Activated CD4-positive, alpha-beta T cell treated with anti-CD3 and anti-CD28 coated beads, Interleukin-2, amount 10 ng/mL, durations not matched to agents 7 days and 5 days (primary cell): ENCODE measurements at regions not wholly inside any gene's neighbourhood (a gene's known extent, or its start where the extent isn't known, plus 50 kb on each side); places are given as distances from the start of the nearest gene placed in this dataset.

ENCODE experiments used
- CTCF ChIA-PET: fragments of 350-600 bp; sonication (Branson Sonifier 250); formaldehyde crosslinking; loops from one replicate; lab custom pipeline; 2021; ENCODE audit warnings: antibody characterized with exemption; lab: Charles Lee
- POLR2A ChIA-PET: fragments of 350-600 bp; sonication (Branson Sonifier 250); formaldehyde crosslinking; loops from one replicate; lab custom pipeline; 2021; ENCODE audit warnings: antibody characterized with exemption; lab: Charles Lee
- DNase-seq: peaks from one replicate; pipeline ENCODE4 v3.0.0-alpha.2; 2020
- H3K27ac Mint-ChIP-seq: one replicate; pipeline ENCODE4 v1.8.0; 2021; ENCODE audit warnings: mild to moderate bottlenecking, moderate library complexity, mixed read lengths
- H3K27me3 Mint-ChIP-seq: one replicate; pipeline ENCODE4 v1.8.0; 2021; ENCODE audit warnings: mixed read lengths
- H3K36me3 Mint-ChIP-seq: one replicate; pipeline ENCODE4 v1.8.0; 2021; ENCODE audit warnings: low read depth, mixed read lengths
- H3K4me1 Mint-ChIP-seq: one replicate; pipeline ENCODE4 v1.8.0; 2021; ENCODE audit warnings: mixed read lengths
- H3K4me3 Mint-ChIP-seq: one replicate; pipeline ENCODE4 v1.8.0; 2021; ENCODE audit warnings: mild to moderate bottlenecking, moderate library complexity, mixed read lengths
- H3K9me3 Mint-ChIP-seq: one replicate; pipeline ENCODE4 v1.8.0; 2021; ENCODE audit warnings: mixed read lengths

GRCh38 chr12:112559784-112560183 is 141.0 kb downstream of the PTPN11 start:
- H3K27ac Mint-ChIP-seq = no peak overlapping the region
- no peaks in the 10 kb centered on the region for H3K9me3 Mint-ChIP-seq
- POLR2A ChIA-PET = no interaction called here
- DNase-seq = no peak
- H3K4me3 Mint-ChIP-seq = no peak overlapping the region
- H3K27me3 Mint-ChIP-seq = peaks cover 5% of the 10 kb centered on the region
- H3K4me1 Mint-ChIP-seq = no peaks in the 10 kb centered on the region
- CTCF ChIA-PET = no interaction called here
- H3K36me3 Mint-ChIP-seq = no peaks in the 10 kb centered on the region

- POLR2A ChIA-PET = no interaction called here
- Mint-ChIP-seq H3K9me3 (no peaks in the 10 kb centered on the region), H3K4me3 (no peak overlapping the region), H3K27ac (no peak overlapping the region), H3K27me3 (peaks cover 5% of the 10 kb centered on the region), H3K36me3 (no peaks in the 10 kb centered on the region), H3K4me1 (no peaks in the 10 kb centered on the region)
- CTCF ChIA-PET = no interaction called here
- DNase-seq = no peak
Observed at GRCh38 chr12:112564160-112564784, 145.5 kb downstream of the PTPN11 start.

- Mint-ChIP-seq H3K27me3 (peaks cover 14% of the 10 kb centered on the region), H3K4me1 (no peaks in the 10 kb centered on the region), H3K27ac (no peak overlapping the region), H3K9me3 (no peaks in the 10 kb centered on the region), H3K4me3 (no peak overlapping the region), H3K36me3 (no peaks in the 10 kb centered on the region)
- ChIA-PET POLR2A (no interaction called here), CTCF (interaction anchor here (0.6 kb wide), 1 partner anchor 16 kb away, joined by 4 read pairs; no protein-coding TSS in a partner anchor)
- DNase-seq = no peak
Observed at GRCh38 chr12:112568641-112569040, 149.9 kb downstream of the PTPN11 start.

- POLR2A ChIA-PET = no interaction called here
- H3K4me3 Mint-ChIP-seq = no peak overlapping the region
Observed at GRCh38 chr12:112570096-112570495, 151.3 kb downstream of the PTPN11 start.

GRCh38 chr12:112573141-112573540 is 154.4 kb downstream of the PTPN11 start:
- no peaks in the 10 kb centered on the region for H3K4me1 Mint-ChIP-seq
- no peak overlapping the region for H3K27ac Mint-ChIP-seq
- H3K36me3 Mint-ChIP-seq = no peaks in the 10 kb centered on the region
- peaks cover 35% of the 10 kb centered on the region for H3K27me3 Mint-ChIP-seq
- DNase-seq = no peak
- POLR2A ChIA-PET = no interaction called here
- no peak overlapping the region for H3K4me3 Mint-ChIP-seq
- no peaks in the 10 kb centered on the region for H3K9me3 Mint-ChIP-seq
- CTCF ChIA-PET = no interaction called here

More at GRCh38 chr12:112570096-112570495, 151.3 kb downstream of the PTPN11 start:
- no peaks in the 10 kb centered on the region for H3K36me3 Mint-ChIP-seq
- H3K27me3 Mint-ChIP-seq = peaks cover 16% of the 10 kb centered on the region
- CTCF ChIA-PET = no interaction called here
- no peak for DNase-seq
- no peaks in the 10 kb centered on the region for H3K4me1 Mint-ChIP-seq
- no peak overlapping the region for H3K27ac Mint-ChIP-seq
- H3K9me3 Mint-ChIP-seq = no peaks in the 10 kb centered on the region

GRCh38 chr12:112574896-112575558 is 156.3 kb downstream of the PTPN11 start:
- H3K4me3 Mint-ChIP-seq = no peak overlapping the region
- H3K27me3 Mint-ChIP-seq = peaks cover 43% of the 10 kb centered on the region
- ChIA-PET CTCF (no interaction called here), POLR2A (no interaction called here)
- DNase-seq = no peak
- H3K27ac Mint-ChIP-seq = no peak overlapping the region
- H3K9me3 Mint-ChIP-seq = no peaks in the 10 kb centered on the region
- no peaks in the 10 kb centered on the region for H3K4me1 Mint-ChIP-seq
- H3K36me3 Mint-ChIP-seq = no peaks in the 10 kb centered on the region

- ChIA-PET POLR2A (no interaction called here), CTCF (no interaction called here)
- no peak overlapping the region for H3K27ac Mint-ChIP-seq
- no peak for DNase-seq
- peaks cover 43% of the 10 kb centered on the region for H3K27me3 Mint-ChIP-seq
- no peak overlapping the region for H3K4me3 Mint-ChIP-seq
- no peaks in the 10 kb centered on the region for H3K36me3 Mint-ChIP-seq
- no peaks in the 10 kb centered on the region for H3K4me1 Mint-ChIP-seq
- no peaks in the 10 kb centered on the region for H3K9me3 Mint-ChIP-seq
Observed at GRCh38 chr12:112575559-112576067, 156.9 kb downstream of the PTPN11 start.

- ChIA-PET CTCF (interaction anchor here (0.6 kb wide), 1 partner anchor 320 kb away, joined by 3 read pairs; no protein-coding TSS in a partner anchor), POLR2A (no interaction called here)
- DNase-seq = no peak
- Mint-ChIP-seq H3K27me3 (peaks cover 39% of the 10 kb centered on the region), H3K27ac (no peak overlapping the region), H3K9me3 (no peaks in the 10 kb centered on the region), H3K4me1 (no peaks in the 10 kb centered on the region), H3K4me3 (no peak overlapping the region), H3K36me3 (no peaks in the 10 kb centered on the region)
Observed at GRCh38 chr12:112577473-112578329, 159.0 kb downstream of the PTPN11 start.

GRCh38 chr12:112584266-112584722 is 165.5 kb downstream of the PTPN11 start:
- ChIA-PET CTCF (interaction anchor here (0.6 kb wide), 1 partner anchor 16 kb away, joined by 4 read pairs; no protein-coding TSS in a partner anchor), POLR2A (no interaction called here)
- peaks cover 7% of the 10 kb centered on the region for H3K27me3 Mint-ChIP-seq
- H3K27ac Mint-ChIP-seq = no peak overlapping the region
- no peaks in the 10 kb centered on the region for H3K36me3 Mint-ChIP-seq
- H3K4me1 Mint-ChIP-seq = no peaks in the 10 kb centered on the region
- H3K4me3 Mint-ChIP-seq = no peak overlapping the region
- DNase-seq = no peak
- H3K9me3 Mint-ChIP-seq = no peaks in the 10 kb centered on the region

- ChIA-PET CTCF (no interaction called here), POLR2A (no interaction called here)
- no peaks in the 10 kb centered on the region for H3K4me1 Mint-ChIP-seq
- peaks cover 6% of the 10 kb centered on the region for H3K27me3 Mint-ChIP-seq
- no peaks in the 10 kb centered on the region for H3K36me3 Mint-ChIP-seq
- no peak overlapping the region for H3K4me3 Mint-ChIP-seq
- H3K9me3 Mint-ChIP-seq = no peaks in the 10 kb centered on the region
- no peak for DNase-seq
- H3K27ac Mint-ChIP-seq = no peak overlapping the region
Observed at GRCh38 chr12:112586148-112586783, 167.5 kb downstream of the PTPN11 start.

GRCh38 chr12:112589275-112589674 is 170.5 kb downstream of the PTPN11 start:
- Mint-ChIP-seq H3K27ac (no peak overlapping the region), H3K4me1 (no peaks in the 10 kb centered on the region), H3K4me3 (no peak overlapping the region), H3K27me3 (peaks cover 6% of the 10 kb centered on the region), H3K9me3 (no peaks in the 10 kb centered on the region), H3K36me3 (no peaks in the 10 kb centered on the region)
- POLR2A ChIA-PET = no interaction called here
- DNase-seq = no peak
- CTCF ChIA-PET = no interaction called here

GRCh38 chr12:112590281-112590680 is 171.5 kb downstream of the PTPN11 start:
- Mint-ChIP-seq H3K4me3 (no peak overlapping the region), H3K4me1 (no peaks in the 10 kb centered on the region), H3K27me3 (peaks cover 8% of the 10 kb centered on the region), H3K27ac (no peak overlapping the region), H3K36me3 (no peaks in the 10 kb centered on the region), H3K9me3 (no peaks in the 10 kb centered on the region)
- no peak for DNase-seq
- POLR2A ChIA-PET = no interaction called here
- CTCF ChIA-PET = no interaction called here
